ENCODE measurements at regions not wholly inside any gene's neighbourhood (a gene's known extent, or its start where the extent isn't known, plus 50 kb on each side); places are given as distances from the start of the nearest gene placed in this dataset.
"Not testable (repeated sequence)": the region's sequence is repeated elsewhere in the genome, so short reads cannot be mapped to it uniquely, and the experiment has no call there.

- TF ChIP-seq CTCF (IDR thresholded peaks at IDR 0.05; ENCODE audit: low read length); EZH2 (optimal IDR thresholded peaks at IDR 0.05; ENCODE audit: low read depth, low read length); EZH2phosphoT487 (IDR thresholded peaks at IDR 0.05; ENCODE audit: low read length): not testable (repeated sequence)
Observed at GRCh38 chr1:178043940-178044339, 50.0 kb upstream of the RASAL2 start.
